CD14-positive monocyte (primary cell): ENCODE measurements at regions not wholly inside any gene's neighbourhood (a gene's known extent, or its start where the extent isn't known, plus 50 kb on each side); places are given as distances from the start of the nearest gene placed in this dataset.

ENCODE experiments used
- DNase-seq, 3 donors: peaks; one replicate each; pipeline ENCODE4 v3.0.0-alpha.2; 2011 to 2022
- H2AFZ ChIP-seq: 2 replicates; pipeline ENCODE4 v1.6.0; 2012; ENCODE audit warnings: mild to moderate bottlenecking, low read depth, low read length, inconsistent platforms; ENCODE audit not compliant: insufficient read depth, poor library complexity, severe bottlenecking
- H3K27ac ChIP-seq, 2 donors: 1 replicate in 1 of 2; 2 replicates in 1 of 2; pipeline ENCODE4 v1.5.1; 2012 to 2013; ENCODE audit warnings: low read length in 2 of 2, control low read depth in 1 of 2, inconsistent platforms in 1 of 2, low read depth in 1 of 2, mild to moderate bottlenecking in 1 of 2
- H3K27me3 ChIP-seq, 2 donors: one replicate each; pipeline versions ENCODE4 v1.6.0 to v1.6.1; 2011 to 2013; ENCODE audit warnings: low read length in 2 of 2; ENCODE audit not compliant: control insufficient read depth in 2 of 2, insufficient read depth in 2 of 2
- H3K36me3 ChIP-seq, 2 donors: replicated peaks in 1 of 2; 1 replicate in 1 of 2; 2 replicates in 1 of 2; pipeline versions ENCODE4 v1.5.1 to v1.6.1; 2012 to 2013; ENCODE audit warnings: low read length in 2 of 2, control low read depth in 1 of 2, inconsistent platforms in 1 of 2, mild to moderate bottlenecking in 1 of 2; ENCODE audit not compliant: insufficient read depth in 2 of 2, control insufficient read depth in 1 of 2
- H3K4me1 ChIP-seq, 2 donors: 1 replicate in 1 of 2; 2 replicates in 1 of 2; pipeline versions ENCODE4 v1.5.1 to v1.6.1; 2012 to 2013; ENCODE audit warnings: low read length in 2 of 2, control low read depth in 1 of 2, inconsistent platforms in 1 of 2, mild to moderate bottlenecking in 1 of 2, moderate library complexity in 1 of 2; ENCODE audit not compliant: insufficient read depth in 2 of 2, control insufficient read depth in 1 of 2
- H3K4me2 ChIP-seq: replicated peaks from 2 replicates; pipeline ENCODE3; 2012; ENCODE audit warnings: low read length, moderate library complexity, mild to moderate bottlenecking; ENCODE audit not compliant: poor library complexity, severe bottlenecking; ENCODE audit errors: extremely low read depth
- H3K4me3 ChIP-seq, 3 experiments: fragments of 200-600 bp in 1 of 3; sonication (generic) in 1 of 3; replicated peaks in 1 of 3; 1 replicate in 2 of 3; 2 replicates in 1 of 3; pipeline ENCODE4 v1.5.1; 2011 to 2013; ENCODE audit warnings: low read length in 3 of 3, mild to moderate bottlenecking in 3 of 3, control low read depth in 2 of 3, low read depth in 2 of 3, inconsistent platforms in 1 of 3, moderate library complexity in 1 of 3
- H3K79me2 ChIP-seq: 2 replicates; pipeline ENCODE4 v1.6.0; 2012; ENCODE audit warnings: mild to moderate bottlenecking, control low read depth, inconsistent platforms, low read length, moderate library complexity; ENCODE audit not compliant: insufficient read depth
- H3K9ac ChIP-seq: 2 replicates; pipeline ENCODE4 v1.6.0; 2017; ENCODE audit warnings: low read length, mild to moderate bottlenecking; ENCODE audit not compliant: insufficient read depth, poor library complexity, severe bottlenecking
- H3K9me3 ChIP-seq, 2 donors: replicated peaks in 1 of 2; 1 replicate in 1 of 2; 2 replicates in 1 of 2; pipeline versions ENCODE4 v1.5.1 to v1.6.1; 2012 to 2013; ENCODE audit warnings: low read length in 2 of 2, control low read depth in 1 of 2; ENCODE audit not compliant: control insufficient read depth in 1 of 2, insufficient read depth in 1 of 2
- H4K20me1 ChIP-seq: 2 replicates; pipeline ENCODE4 v1.6.0; 2012; ENCODE audit warnings: mild to moderate bottlenecking, low read length, control low read depth, moderate library complexity; ENCODE audit not compliant: insufficient read depth
- H3K27ac Mint-ChIP-seq, 7 donors: one replicate each; pipeline ENCODE4 v1.8.0; 2020; ENCODE audit warnings: mild to moderate bottlenecking in 7 of 7, mixed read lengths in 7 of 7, moderate library complexity in 6 of 7, inconsistent platforms in 2 of 7
- H3K27me3 Mint-ChIP-seq, 3 donors: one replicate each; pipeline ENCODE4 v1.8.0; 2021 to 2022; ENCODE audit warnings: low read depth in 3 of 3, mild to moderate bottlenecking in 3 of 3, mixed read lengths in 3 of 3, moderate library complexity in 3 of 3, inconsistent platforms in 1 of 3
- H3K36me3 Mint-ChIP-seq, 2 donors: one replicate each; pipeline ENCODE4 v1.8.0; 2020; ENCODE audit warnings: mixed read lengths in 2 of 2, inconsistent platforms in 1 of 2, mild to moderate bottlenecking in 1 of 2
- H3K4me1 Mint-ChIP-seq: one replicate; pipeline ENCODE4 v1.8.0; 2020; ENCODE audit warnings: mild to moderate bottlenecking, mixed read lengths
- H3K4me3 Mint-ChIP-seq, 2 donors: one replicate each; pipeline ENCODE4 v1.8.0; 2020; ENCODE audit warnings: mild to moderate bottlenecking in 2 of 2, mixed read lengths in 2 of 2, moderate library complexity in 1 of 2
- H3K9me3 Mint-ChIP-seq, 7 donors: one replicate each; pipeline ENCODE4 v1.8.0; 2020 to 2022; ENCODE audit warnings: mixed read lengths in 7 of 7, mild to moderate bottlenecking in 6 of 7, moderate library complexity in 6 of 7, inconsistent platforms in 2 of 7
- WGBS: methylation state at CpG from one replicate; pipeline ENCODE4 v1.1.5; 2013; ENCODE audit warnings: missing lambda C conversion rate; ENCODE audit not compliant: insufficient coverage; 5-methylcytosine and 5-hydroxymethylcytosine counted together
- intact Hi-C, 2 donors: fragments of 100-400 bp; cut with micrococcal nuclease; formaldehyde crosslinking; loops; one replicate each; pipeline versions ENCODE4 v1.15.0 to v1.15.1; 2023
- TF ChIP-seq, protein P1 (sequence below): fragments of 200-600 bp; IDR thresholded peaks from one replicate; pipeline ENCODE4 v1.8.0; 2022; ENCODE audit warnings: antibody characterized with exemption, mild to moderate bottlenecking

DNA sequence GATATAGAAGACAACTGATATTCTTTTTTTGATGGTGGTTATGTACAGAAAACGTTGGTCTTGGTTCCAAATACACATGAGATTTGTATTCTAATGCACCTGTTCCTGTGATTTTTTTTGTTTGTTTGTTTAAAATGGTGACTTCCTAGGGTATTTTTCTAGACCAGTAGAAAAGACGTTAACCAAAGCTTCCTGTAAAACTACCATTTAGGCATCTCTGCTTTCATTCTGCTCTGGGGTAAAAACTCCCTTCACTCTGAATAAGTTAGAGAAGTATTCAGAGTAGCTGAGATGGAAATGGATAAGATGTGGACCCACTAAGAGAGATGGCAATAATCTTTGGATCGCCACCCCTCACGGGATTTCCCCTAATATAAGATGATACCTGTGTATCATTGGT, 343.2 kb upstream of the KLF3 start:
- H3K27me3 ChIP-seq, result no peaks in the 10 kb centered on the region
- no peak overlapping the region for H3K4me3 Mint-ChIP-seq
- no peak overlapping the region for H3K9ac ChIP-seq
- H3K4me3 ChIP-seq, result no peak overlapping the region
- H4K20me1 ChIP-seq, result no peaks in the 10 kb centered on the region
- DNase-seq, result no peak
- H3K36me3 Mint-ChIP-seq, result no peaks in the 10 kb centered on the region
- no CpG with 5 or more reads among the region's 4 CpGs for WGBS
- H3K36me3 ChIP-seq, result no peaks in the 10 kb centered on the region
- H3K4me1 Mint-ChIP-seq, result peaks cover 48% of the 10 kb centered on the region
- peaks cover 44 to 59% of the 10 kb centered on the region in 2 donors for H3K4me1 ChIP-seq
- H2AFZ ChIP-seq, result peak overlapping the region; percentile 51
- TF ChIP-seq, protein P1, sequence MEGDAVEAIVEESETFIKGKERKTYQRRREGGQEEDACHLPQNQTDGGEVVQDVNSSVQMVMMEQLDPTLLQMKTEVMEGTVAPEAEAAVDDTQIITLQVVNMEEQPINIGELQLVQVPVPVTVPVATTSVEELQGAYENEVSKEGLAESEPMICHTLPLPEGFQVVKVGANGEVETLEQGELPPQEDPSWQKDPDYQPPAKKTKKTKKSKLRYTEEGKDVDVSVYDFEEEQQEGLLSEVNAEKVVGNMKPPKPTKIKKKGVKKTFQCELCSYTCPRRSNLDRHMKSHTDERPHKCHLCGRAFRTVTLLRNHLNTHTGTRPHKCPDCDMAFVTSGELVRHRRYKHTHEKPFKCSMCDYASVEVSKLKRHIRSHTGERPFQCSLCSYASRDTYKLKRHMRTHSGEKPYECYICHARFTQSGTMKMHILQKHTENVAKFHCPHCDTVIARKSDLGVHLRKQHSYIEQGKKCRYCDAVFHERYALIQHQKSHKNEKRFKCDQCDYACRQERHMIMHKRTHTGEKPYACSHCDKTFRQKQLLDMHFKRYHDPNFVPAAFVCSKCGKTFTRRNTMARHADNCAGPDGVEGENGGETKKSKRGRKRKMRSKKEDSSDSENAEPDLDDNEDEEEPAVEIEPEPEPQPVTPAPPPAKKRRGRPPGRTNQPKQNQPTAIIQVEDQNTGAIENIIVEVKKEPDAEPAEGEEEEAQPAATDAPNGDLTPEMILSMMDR, result no peak
- peaks cover 0 to 5% (median 4%) of the 10 kb centered on the region in 7 donors for H3K9me3 Mint-ChIP-seq
- H3K27ac Mint-ChIP-seq, result peak overlapping the region in 2 of 7 donors; percentile 11 to 33
- intact Hi-C loops, result loop anchor here (2.0 to 10.0 kb wide), 2 partner anchors 204 to 354 kb away; no protein-coding TSS in a partner anchor
- no peaks in the 10 kb centered on the region for H3K79me2 ChIP-seq
- H3K4me2 ChIP-seq, result no peak overlapping the region
- no peak overlapping the region for H3K27ac ChIP-seq
- no peaks in the 10 kb centered on the region for H3K9me3 ChIP-seq
- peaks cover 0 to 2% (median 0%) of the 10 kb centered on the region in 3 donors for H3K27me3 Mint-ChIP-seq

DNA sequence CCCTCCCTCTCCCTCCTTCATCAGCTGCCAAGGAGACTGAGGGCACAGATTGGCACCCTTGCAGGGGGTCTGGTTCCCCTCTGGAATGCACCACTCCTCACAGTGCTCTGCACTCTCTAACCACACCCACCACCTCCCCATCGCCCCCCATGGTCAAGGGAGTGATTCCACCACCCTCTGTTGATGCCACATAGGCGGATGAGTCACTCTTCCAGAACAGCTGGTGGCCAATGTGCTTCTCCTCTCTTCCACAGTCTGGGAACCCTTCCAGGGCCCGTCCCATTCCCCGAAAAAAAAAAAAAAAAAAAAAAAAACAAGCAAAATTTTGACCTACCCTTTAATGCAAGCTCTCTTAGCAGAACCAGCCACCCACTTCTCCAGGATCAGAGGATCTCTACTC, 341.3 kb upstream of the KLF3 start:
- no peaks in the 10 kb centered on the region for H3K36me3 ChIP-seq

More for the DNA sequence above, 341.3 kb upstream of the KLF3 start:
- DNase-seq, result no peak
- peak overlapping the region; percentile 41 for H3K4me2 ChIP-seq
- H3K4me3 Mint-ChIP-seq, result no peak overlapping the region
- no peaks in the 10 kb centered on the region for H3K79me2 ChIP-seq
- H3K27me3 ChIP-seq, result no peaks in the 10 kb centered on the region
- H3K4me3 ChIP-seq, result peak overlapping the region in 1 of 3 experiments; percentile 12
- no peaks in the 10 kb centered on the region for H4K20me1 ChIP-seq
- no peaks in the 10 kb centered on the region for H3K36me3 Mint-ChIP-seq
- H3K9me3 Mint-ChIP-seq, result peaks cover 0 to 8% (median 4%) of the 10 kb centered on the region in 7 donors
- peak overlapping the region in 3 of 7 donors; percentile 16 to 63 (median 25) for H3K27ac Mint-ChIP-seq
- H3K27me3 Mint-ChIP-seq, result peaks cover 0 to 1% (median 0%) of the 10 kb centered on the region in 3 donors
- H3K9ac ChIP-seq, result no peak overlapping the region
- H3K27ac ChIP-seq, result peak overlapping the region in 1 of 2 donors; percentile 27
- WGBS, result 74% methylated on average over 4 of the region's 4 CpGs
- H3K4me1 ChIP-seq, result peaks cover 40 to 57% of the 10 kb centered on the region in 2 donors
- TF ChIP-seq, protein P1, result no peak
- H2AFZ ChIP-seq, result no peak overlapping the region
- intact Hi-C loops, result loop anchor here in 1 of 2 donors (10.0 kb wide), 1 partner anchor 202 kb away; no protein-coding TSS in a partner anchor
- no peaks in the 10 kb centered on the region for H3K9me3 ChIP-seq
- peaks cover 49% of the 10 kb centered on the region for H3K4me1 Mint-ChIP-seq
